Prostate gland (tissue), 2 donors: ENCODE measurements at regions not wholly inside any gene's neighbourhood (a gene's known extent, or its start where the extent isn't known, plus 50 kb on each side); places are given as distances from the start of the nearest gene placed in this dataset.
"Not testable (repeated sequence)": the region's sequence is repeated elsewhere in the genome, so short reads cannot be mapped to it uniquely, and the experiment has no call there.

Source experiments
- DNase-seq: peaks from one replicate; pipeline ENCODE4 v3.0.0-alpha.2; 2019; ENCODE audit warnings: low spot score
- H3K27ac ChIP-seq, 2 donors: fragments of 200-600 bp; sonication (generic); 2 replicates each; pipeline ENCODE4 v1.5.1; 2017 to 2019
- H3K27me3 ChIP-seq: fragments of 200-600 bp; sonication (generic); replicated peaks from 2 replicates; pipeline ENCODE4 v1.5.1; 2019; ENCODE audit not compliant: insufficient read depth
- H3K36me3 ChIP-seq, 2 donors: fragments of 200-600 bp; sonication (generic); 1 replicate in 1 of 2; 2 replicates in 1 of 2; pipeline versions ENCODE4 v1.5.1 to v1.8.1; 2017 to 2019
- H3K4me1 ChIP-seq: fragments of 200-600 bp; sonication (generic); replicated peaks from 2 replicates; pipeline ENCODE4 v1.5.1; 2019
- H3K4me3 ChIP-seq, 2 donors: fragments of 200-600 bp; sonication (generic); 2 replicates each; pipeline ENCODE4 v1.5.1; 2017 to 2019
- H3K9me3 ChIP-seq: fragments of 200-600 bp; sonication (generic); 2 replicates; pipeline ENCODE4 v1.5.1; 2017
- POLR2A ChIP-seq: fragments of 450-650 bp; IDR thresholded peaks from one replicate; pipeline ENCODE4 v1.6.1; 2016; ENCODE audit warnings: antibody characterized with exemption, mild to moderate bottlenecking
- POLR2AphosphoS5 ChIP-seq: sonication (generic); formaldehyde crosslinking; IDR thresholded peaks from one replicate; pipeline ENCODE4 v1.6.1; 2017; ENCODE audit warnings: antibody characterized with exemption
- WGBS: methylation state at CpG from one replicate; pipeline ENCODE4 v1.1.5; 2018; 5-methylcytosine and 5-hydroxymethylcytosine counted together
- intact Hi-C: fragments of 100-400 bp; cut with DNase I; formaldehyde crosslinking; loops from one replicate; pipeline ENCODE4 v1.14.2; 2022
- TF ChIP-seq, protein P1 (sequence below), 4 experiments: fragments of 200-600 bp in 2 of 4; fragments of 450-650 bp in 2 of 4; sonication (generic) in 2 of 4; IDR thresholded peaks; 1 replicate in 3 of 4; 2 replicates in 1 of 4; pipeline ENCODE4 v1.5.1; 2016 to 2019; ENCODE audit warnings: antibody characterized with exemption in 4 of 4, mild to moderate bottlenecking in 2 of 4, moderate library complexity in 2 of 4

DNA sequence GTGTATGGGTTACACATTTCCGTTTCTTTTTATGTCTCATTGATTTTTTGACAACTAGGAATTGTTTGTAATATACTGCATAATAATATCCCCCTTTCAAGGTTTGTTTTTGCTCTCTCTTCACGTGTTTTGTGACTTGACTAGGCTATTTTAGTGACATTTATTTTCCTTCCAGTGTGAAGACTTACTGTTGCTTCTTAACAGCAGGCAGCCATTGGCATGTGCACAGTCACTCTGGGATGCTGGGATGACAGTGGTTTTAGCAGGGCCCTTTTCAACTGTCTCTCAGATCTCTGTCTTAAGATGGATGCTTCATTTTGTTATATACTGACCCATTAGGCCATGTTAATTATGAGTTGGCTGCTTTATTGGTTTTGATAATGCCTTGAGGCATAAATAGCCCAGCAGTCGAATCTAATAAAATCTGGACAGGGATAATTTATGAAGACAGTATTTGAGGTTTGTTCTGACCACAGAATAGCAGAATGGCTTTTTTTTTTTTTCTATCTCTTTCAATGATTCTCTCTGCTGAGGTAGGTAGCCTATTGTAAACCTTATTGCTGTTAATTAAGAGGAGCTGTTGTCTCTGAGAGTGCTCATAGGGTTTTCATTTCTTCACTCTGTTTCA, 536.0 kb downstream of the GABRG2 start:
- WGBS = 15% methylated on average over 3 of the region's 3 CpGs
- H3K27ac ChIP-seq = no peak overlapping the region

DNA sequence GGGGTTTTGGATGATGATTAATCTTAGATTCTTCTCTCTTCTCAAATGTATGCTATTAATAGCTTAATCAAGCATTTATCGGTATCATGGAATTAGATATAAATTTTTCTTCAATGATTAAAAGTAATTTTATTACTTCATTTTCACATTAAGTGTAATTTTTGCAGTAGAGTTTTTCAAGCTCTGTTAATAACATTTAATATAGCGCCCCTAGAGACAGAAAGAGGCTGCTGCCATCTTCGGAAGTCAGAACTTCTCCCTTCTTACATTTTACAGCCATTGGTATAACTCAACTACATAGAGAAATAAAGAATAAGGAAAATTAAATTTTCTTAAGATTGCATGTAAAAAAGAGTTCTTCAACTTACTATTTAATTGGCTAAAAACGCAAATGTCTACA, 540.3 kb downstream of the GABRG2 start:
- Histone ChIP-seq H3K27ac (no peak overlapping the region), H3K27me3 (no peaks in the 10 kb centered on the region), H3K36me3 (no peaks in the 10 kb centered on the region), H3K9me3 (no peaks in the 10 kb centered on the region), H3K4me1 (no peaks in the 10 kb centered on the region), H3K4me3 (no peak overlapping the region)
- TF ChIP-seq, protein P1, sequence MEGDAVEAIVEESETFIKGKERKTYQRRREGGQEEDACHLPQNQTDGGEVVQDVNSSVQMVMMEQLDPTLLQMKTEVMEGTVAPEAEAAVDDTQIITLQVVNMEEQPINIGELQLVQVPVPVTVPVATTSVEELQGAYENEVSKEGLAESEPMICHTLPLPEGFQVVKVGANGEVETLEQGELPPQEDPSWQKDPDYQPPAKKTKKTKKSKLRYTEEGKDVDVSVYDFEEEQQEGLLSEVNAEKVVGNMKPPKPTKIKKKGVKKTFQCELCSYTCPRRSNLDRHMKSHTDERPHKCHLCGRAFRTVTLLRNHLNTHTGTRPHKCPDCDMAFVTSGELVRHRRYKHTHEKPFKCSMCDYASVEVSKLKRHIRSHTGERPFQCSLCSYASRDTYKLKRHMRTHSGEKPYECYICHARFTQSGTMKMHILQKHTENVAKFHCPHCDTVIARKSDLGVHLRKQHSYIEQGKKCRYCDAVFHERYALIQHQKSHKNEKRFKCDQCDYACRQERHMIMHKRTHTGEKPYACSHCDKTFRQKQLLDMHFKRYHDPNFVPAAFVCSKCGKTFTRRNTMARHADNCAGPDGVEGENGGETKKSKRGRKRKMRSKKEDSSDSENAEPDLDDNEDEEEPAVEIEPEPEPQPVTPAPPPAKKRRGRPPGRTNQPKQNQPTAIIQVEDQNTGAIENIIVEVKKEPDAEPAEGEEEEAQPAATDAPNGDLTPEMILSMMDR (IDR thresholded peaks at IDR 0.05) = no peak
- no peak for TF ChIP-seq POLR2A
- TF ChIP-seq POLR2AphosphoS5 = no peak
- no peak for DNase-seq
- intact Hi-C loops = no loop called here
- WGBS = 63% methylated on average over 4 of the region's 4 CpGs

More for the DNA sequence above, 536.0 kb downstream of the GABRG2 start:
- H3K4me3 ChIP-seq = no peak overlapping the region
- TF ChIP-seq, protein P1 (IDR thresholded peaks at IDR 0.05) = no peak
- TF ChIP-seq POLR2AphosphoS5 = no peak
- H3K9me3 ChIP-seq = no peaks in the 10 kb centered on the region
- H3K4me1 ChIP-seq = no peaks in the 10 kb centered on the region
- H3K27me3 ChIP-seq = no peaks in the 10 kb centered on the region
- intact Hi-C loops = no loop called here
- no peak for DNase-seq
- H3K36me3 ChIP-seq = no peaks in the 10 kb centered on the region

DNA sequence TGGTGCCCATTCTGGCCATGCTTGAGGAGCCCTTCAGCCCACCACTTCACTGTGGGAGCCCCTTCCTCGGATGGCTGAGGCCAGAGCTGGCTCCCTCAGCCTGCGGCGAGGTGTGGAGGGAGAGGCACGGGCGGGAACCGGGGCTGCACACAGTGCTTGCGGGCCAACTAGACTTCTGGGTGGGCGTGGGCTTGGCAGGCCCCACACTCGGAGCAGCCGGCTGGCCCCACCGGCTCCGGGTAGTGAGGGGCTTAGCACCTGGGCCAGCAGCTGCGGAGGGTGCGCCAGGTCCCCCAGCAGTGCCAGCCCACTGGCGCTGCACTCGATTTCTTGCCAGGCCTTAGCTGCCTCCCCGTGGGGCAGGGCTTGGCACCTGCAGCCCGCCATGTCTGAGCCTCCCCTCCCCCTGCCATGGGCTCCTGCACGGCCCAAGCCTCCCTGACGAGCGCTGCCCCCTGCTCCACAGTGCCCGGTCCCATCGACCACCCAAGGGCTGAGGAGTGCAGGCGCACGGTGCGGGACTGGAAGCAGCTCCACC, 554.2 kb downstream of the GABRG2 start:
- H3K4me1 ChIP-seq, H3K9me3 ChIP-seq, H3K36me3 ChIP-seq, DNase-seq, intact Hi-C loops, H3K4me3 ChIP-seq, H3K27ac ChIP-seq, H3K27me3 ChIP-seq: not testable (repeated sequence)
- 95% methylated on average over 26 of the region's 26 CpGs for WGBS

DNA sequence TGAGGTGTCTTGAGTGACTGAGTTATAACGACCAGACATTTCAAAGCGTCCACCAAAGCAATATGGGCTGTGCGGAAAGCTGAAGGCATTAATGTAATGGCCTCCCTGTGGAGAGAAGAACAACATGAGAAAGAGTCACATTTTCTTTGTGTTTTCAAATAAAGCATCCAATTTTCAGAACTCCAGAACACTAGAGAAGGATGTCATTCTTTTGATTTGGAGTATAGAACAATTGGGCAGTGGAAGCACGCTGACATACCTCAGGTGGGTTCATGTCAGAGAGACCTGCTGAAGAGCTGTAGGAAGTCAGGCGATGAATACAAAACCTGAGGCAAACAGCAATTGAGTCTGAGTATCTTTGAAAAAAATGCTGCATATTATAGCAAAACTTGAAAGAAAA, 556.5 kb downstream of the GABRG2 start:
- TF ChIP-seq, protein P1 (IDR thresholded peaks at IDR 0.05) = no peak
- no peak for TF ChIP-seq POLR2A
- no peak for TF ChIP-seq POLR2AphosphoS5
- no peaks in the 10 kb centered on the region for H3K4me1 ChIP-seq
- WGBS = 91% methylated on average over 5 of the region's 5 CpGs
- H3K36me3 ChIP-seq = no peaks in the 10 kb centered on the region
- no peak for DNase-seq
- intact Hi-C loops = no loop called here
- H3K27ac ChIP-seq = no peak overlapping the region
- no peak overlapping the region for H3K4me3 ChIP-seq
- H3K27me3 ChIP-seq = no peaks in the 10 kb centered on the region
- no peaks in the 10 kb centered on the region for H3K9me3 ChIP-seq

DNA sequence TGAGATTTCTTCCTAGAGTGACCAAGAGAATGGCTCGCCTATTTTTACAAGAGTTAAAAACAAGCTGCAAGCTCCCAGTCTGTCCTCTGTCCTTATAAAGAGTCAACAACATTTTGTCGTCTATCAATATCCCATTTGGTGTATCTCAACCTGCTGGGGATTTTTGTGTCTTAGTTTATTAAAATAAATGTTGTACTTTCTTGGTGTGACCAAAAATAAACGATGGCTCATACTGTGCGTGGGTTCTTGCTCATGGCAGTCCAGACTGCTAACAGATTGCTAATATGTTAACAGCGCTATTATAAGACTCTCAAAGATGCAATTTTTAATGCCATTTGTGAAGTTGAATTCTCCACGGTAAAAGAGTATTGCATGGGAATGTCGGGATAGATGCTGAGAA, 569.9 kb downstream of the GABRG2 start:
- no peak overlapping the region for H3K27ac ChIP-seq
- H3K9me3 ChIP-seq = no peaks in the 10 kb centered on the region
- 87% methylated on average over 7 of the region's 7 CpGs for WGBS
- no peak overlapping the region for H3K4me3 ChIP-seq
- H3K36me3 ChIP-seq = no peaks in the 10 kb centered on the region
- intact Hi-C loops = no loop called here
- H3K4me1 ChIP-seq = no peaks in the 10 kb centered on the region
- H3K27me3 ChIP-seq = no peaks in the 10 kb centered on the region
- no peak for DNase-seq
- no peak for TF ChIP-seq POLR2AphosphoS5
- TF ChIP-seq POLR2A = no peak
- TF ChIP-seq, protein P1 (IDR thresholded peaks at IDR 0.05) = no peak
